CD4-positive, alpha-beta T cell (primary cell): ENCODE measurements at regions not wholly inside any gene's neighbourhood (a gene's known extent, or its start where the extent isn't known, plus 50 kb on each side); places are given as distances from the start of the nearest gene placed in this dataset.

Experiments
- ATAC-seq: fragments of 200-7000 bp; cut with Tn5 transposase; one replicate; pipeline ENCODE4 v1.10.0; 2022; ENCODE audit warnings: mild to moderate bottlenecking; ENCODE audit not compliant: poor library complexity
- CTCF ChIA-PET: fragments of 350-600 bp; sonication (Branson Sonifier 250); formaldehyde crosslinking; loops from one replicate; lab custom pipeline; 2021; ENCODE audit warnings: antibody characterized with exemption, inconsistent platforms; lab: Charles Lee
- POLR2A ChIA-PET: fragments of 350-600 bp; sonication (Branson Sonifier 250); formaldehyde crosslinking; loops from one replicate; lab custom pipeline; 2021; ENCODE audit warnings: antibody characterized with exemption, inconsistent platforms; lab: Charles Lee
- DNase-seq, 14 experiments: peaks; one replicate each; pipeline ENCODE4 v3.0.0-alpha.2; 2013 to 2020; ENCODE audit warnings: mixed read lengths in 2 of 14
- H3K27ac ChIP-seq, 2 donors: one replicate each; pipeline versions ENCODE4 v1.5.1 to v1.7.0; 2013; ENCODE audit warnings: low read length in 2 of 2, low read depth in 1 of 2, mild to moderate bottlenecking in 1 of 2
- H3K27me3 ChIP-seq, 2 experiments: 1 replicate in 1 of 2; 2 replicates in 1 of 2; pipeline versions ENCODE4 v1.6.1 to v1.7.0; 2013; ENCODE audit warnings: low read length in 2 of 2, control low read depth in 1 of 2, mild to moderate bottlenecking in 1 of 2, moderate library complexity in 1 of 2; ENCODE audit not compliant: insufficient read depth in 2 of 2, control insufficient read depth in 1 of 2
- H3K36me3 ChIP-seq: one replicate; pipeline ENCODE4 v1.6.1; 2013; ENCODE audit warnings: low read length, control low read depth; ENCODE audit not compliant: insufficient read depth
- H3K4me1 ChIP-seq: one replicate; pipeline ENCODE4 v1.6.1; 2013; ENCODE audit warnings: low read length, control low read depth; ENCODE audit not compliant: insufficient read depth
- H3K4me3 ChIP-seq: one replicate; pipeline ENCODE4 v1.5.1; 2013; ENCODE audit warnings: mild to moderate bottlenecking, low read length, moderate library complexity
- H3K9me3 ChIP-seq, 2 experiments: 1 replicate in 1 of 2; 2 replicates in 1 of 2; pipeline versions ENCODE4 v1.6.1 to v1.7.0; 2013; ENCODE audit warnings: low read length in 2 of 2, mild to moderate bottlenecking in 2 of 2, control low read depth in 1 of 2, moderate library complexity in 1 of 2; ENCODE audit not compliant: control insufficient read depth in 1 of 2, insufficient read depth in 1 of 2
- H3K27ac Mint-ChIP-seq: one replicate; pipeline ENCODE4 v1.8.0; 2020; ENCODE audit warnings: mixed read lengths
- H3K27me3 Mint-ChIP-seq: one replicate; pipeline ENCODE4 v1.8.0; 2021; ENCODE audit warnings: mixed read lengths
- H3K36me3 Mint-ChIP-seq: one replicate; pipeline ENCODE4 v1.8.0; 2021; ENCODE audit warnings: low read depth, mixed read lengths
- H3K4me1 Mint-ChIP-seq: one replicate; pipeline ENCODE4 v1.8.0; 2021; ENCODE audit warnings: low read depth, mixed read lengths
- H3K4me3 Mint-ChIP-seq: one replicate; pipeline ENCODE4 v1.8.0; 2020; ENCODE audit warnings: mild to moderate bottlenecking, mixed read lengths
- H3K9me3 Mint-ChIP-seq: one replicate; pipeline ENCODE4 v1.8.0; 2020; ENCODE audit warnings: mixed read lengths
- CTCF ChIP-seq: fragments of 200-600 bp; IDR thresholded peaks from one replicate; pipeline ENCODE4 v1.8.0; 2022; ENCODE audit warnings: antibody characterized with exemption, mild to moderate bottlenecking
- intact Hi-C, 2 experiments: fragments of 100-400 bp; cut with DNase I in 1 of 2; cut with micrococcal nuclease in 1 of 2; formaldehyde crosslinking; loops; one replicate each; pipeline versions ENCODE4 v1.15.1 to v1.9.0; 2023 to 2025; cut with DNase I, micrococcal nuclease

- ChIA-PET POLR2A (no interaction called here), CTCF (no interaction called here)
- H3K4me1 Mint-ChIP-seq, result no peaks in the 10 kb centered on the region
- peaks cover 10% of the 10 kb centered on the region for H3K9me3 Mint-ChIP-seq
- no peak overlapping the region for H3K4me3 Mint-ChIP-seq
- H3K36me3 ChIP-seq, result no peaks in the 10 kb centered on the region
- H3K9me3 ChIP-seq, result peaks cover 0 to 7% of the 10 kb centered on the region in 2 experiments
- H3K27ac ChIP-seq, result no peak overlapping the region
- intact Hi-C loops, result no loop called here
- no peak overlapping the region for H3K27ac Mint-ChIP-seq
- H3K36me3 Mint-ChIP-seq, result no peaks in the 10 kb centered on the region
- H3K27me3 Mint-ChIP-seq, result no peaks in the 10 kb centered on the region
- no peak overlapping the region for H3K4me3 ChIP-seq
- no peak for TF ChIP-seq CTCF
- H3K27me3 ChIP-seq, result no peaks in the 10 kb centered on the region
- no peaks in the 10 kb centered on the region for H3K4me1 ChIP-seq
- no peak for ATAC-seq
- no peak for DNase-seq
Measured at GRCh38 chr11:96794152-96794551, 404.3 kb downstream of the JRKL start.

GRCh38 chr11:96798445-96798844, 408.6 kb downstream of the JRKL start:
- no peak for TF ChIP-seq CTCF
- H3K9me3 ChIP-seq, result peaks cover 0 to under 1% of the 10 kb centered on the region in 2 experiments
- CTCF ChIA-PET, result no interaction called here
- intact Hi-C loops, result no loop called here
- no peaks in the 10 kb centered on the region for H3K4me1 ChIP-seq
- H3K27me3 Mint-ChIP-seq, result no peaks in the 10 kb centered on the region
- ATAC-seq (no peak), DNase-seq (no peak)
- no peak overlapping the region for H3K4me3 Mint-ChIP-seq
- no peak overlapping the region for H3K27ac ChIP-seq
- H3K4me1 Mint-ChIP-seq, result no peaks in the 10 kb centered on the region
- POLR2A ChIA-PET, result no interaction called here
- H3K4me3 ChIP-seq, result no peak overlapping the region
- H3K36me3 ChIP-seq, result no peaks in the 10 kb centered on the region
- H3K36me3 Mint-ChIP-seq, result no peaks in the 10 kb centered on the region
- no peaks in the 10 kb centered on the region for H3K27me3 ChIP-seq
- no peaks in the 10 kb centered on the region for H3K9me3 Mint-ChIP-seq
- H3K27ac Mint-ChIP-seq, result no peak overlapping the region

GRCh38 chr11:96815236-96815635, 425.4 kb downstream of the JRKL start:
- intact Hi-C loops, result no loop called here
- no peak overlapping the region for H3K27ac ChIP-seq
- POLR2A ChIA-PET, result no interaction called here
- H3K4me3 Mint-ChIP-seq, result no peak overlapping the region
- no peak overlapping the region for H3K27ac Mint-ChIP-seq
- no peak for TF ChIP-seq CTCF
- H3K4me1 Mint-ChIP-seq, result no peaks in the 10 kb centered on the region
- H3K9me3 Mint-ChIP-seq, result peaks cover 2% of the 10 kb centered on the region
- H3K36me3 Mint-ChIP-seq, result no peaks in the 10 kb centered on the region
- H3K9me3 ChIP-seq, result no peaks in the 10 kb centered on the region
- H3K36me3 ChIP-seq, result no peaks in the 10 kb centered on the region
- no peaks in the 10 kb centered on the region for H3K4me1 ChIP-seq
- ATAC-seq (no peak), DNase-seq (no peak)
- H3K4me3 ChIP-seq, result no peak overlapping the region
- CTCF ChIA-PET, result no interaction called here
- no peaks in the 10 kb centered on the region for H3K27me3 ChIP-seq
- H3K27me3 Mint-ChIP-seq, result no peaks in the 10 kb centered on the region
